ENCODE measurements at regions not wholly inside any gene's neighbourhood (a gene's known extent, or its start where the extent isn't known, plus 50 kb on each side); places are given as distances from the start of the nearest gene placed in this dataset.
A peak's percentile ranks its signal among the peaks of the same experiment; 100 is the strongest.

DNA sequence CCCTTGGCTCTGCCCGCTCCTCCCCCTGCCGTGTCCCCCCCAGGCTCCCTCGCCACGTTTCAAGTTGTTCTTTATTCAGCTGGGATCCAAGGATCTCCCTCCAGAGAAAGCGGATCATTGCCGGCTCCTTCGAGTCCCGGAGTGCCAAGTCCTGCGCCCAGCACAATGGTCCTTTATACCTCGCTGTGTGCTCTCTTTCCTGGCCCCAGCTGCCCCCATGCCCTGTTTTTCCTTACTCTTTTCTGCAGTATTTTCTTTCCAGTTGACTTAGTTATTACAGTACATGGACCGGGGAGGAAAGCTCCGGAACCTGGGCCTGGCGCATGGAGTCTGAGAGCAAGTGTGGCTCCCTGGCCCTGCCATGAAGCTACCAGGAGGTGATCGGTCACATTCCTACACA is 88.1 kb upstream of the KMT2C start:
- Histone ChIP-seq H2BK20ac (ENCODE audit: low read depth, low read length) (no peak overlapping the region), H3K79me1 (ENCODE audit: low read depth in 1 of 2, low read length in 2 of 2) (no peaks in the 10 kb centered on the region), H3K9me3 (ENCODE audit: control insufficient read depth, insufficient read depth, low read length) (peaks cover 3% of the 10 kb centered on the region), H3K36me3 (ENCODE audit: control insufficient read depth, insufficient read depth, low read length) (no peaks in the 10 kb centered on the region), H3K18ac (ENCODE audit: low read depth, low read length) (no peak overlapping the region), H4K8ac (ENCODE audit: low read depth in 2 of 2, low read length in 2 of 2) (no peak overlapping the region), H3K4me3 (ENCODE audit: insufficient read depth, low read depth, low read length) (no peak overlapping the region), H2AK9ac (replicated peaks; ENCODE audit: low read depth, low read length, poor library complexity) (no peak overlapping the region), H2AK5ac (ENCODE audit: low read depth, low read length) (no peak overlapping the region), H3K9me1 (ENCODE audit: insufficient read depth, low read length) (no peaks in the 10 kb centered on the region), H2BK120ac (ENCODE audit: low read depth, low read length) (no peak overlapping the region), H3K9ac (ENCODE audit: low read depth, low read length) (no peak overlapping the region), H4K91ac (ENCODE audit: insufficient read depth, low read depth, low read length) (no peak overlapping the region), H3K23ac (ENCODE audit: low read depth, low read length) (no peak overlapping the region), H3K4me1 (ENCODE audit: control insufficient read depth, insufficient read depth, low read length) (no peaks in the 10 kb centered on the region), H3K56ac (ENCODE audit: extremely low read depth, insufficient read depth, low read length) (no peak overlapping the region), H2BK15ac (ENCODE audit: low read depth, low read length) (no peak overlapping the region), H4K20me1 (ENCODE audit: insufficient read depth, low read length) (no peaks in the 10 kb centered on the region), H3K4me2 (ENCODE audit: low read depth, low read length) (no peak overlapping the region), H2AFZ (replicated peaks; ENCODE audit: low read length, poor library complexity) (peak overlapping the region; percentile 17), H3K4ac (ENCODE audit: low read depth, low read length) (no peak overlapping the region), H2BK5ac (ENCODE audit: low read depth, low read length, poor library complexity, severe bottlenecking) (no peak overlapping the region), H4K5ac (ENCODE audit: low read depth, low read length) (no peak overlapping the region), H3K27me3 (ENCODE audit: control insufficient read depth, insufficient read depth, low read length) (no peaks in the 10 kb centered on the region), H3K14ac (replicated peaks; ENCODE audit: low read depth, low read length) (no peak overlapping the region), H3K27ac (ENCODE audit: insufficient read depth, low read length) (no peak overlapping the region)
- intact Hi-C loops (cut with micrococcal nuclease) = no loop called here
- BruUV-seq (replicated peaks) = no TSS peak
- CTCF ChIA-PET = no interaction called here
- dilution Hi-C loops (cut with HindIII; ENCODE audit: low sequenced_read_pairs, unreplicated experiment) = no loop called here
- POLR2A ChIA-PET (ENCODE audit: unreplicated experiment) = interaction anchor here (0.5 kb wide), 1 partner anchor 24 kb away, joined by 5 read pairs; no protein-coding TSS in a partner anchor
- in situ Hi-C loops (cut with MboI; ENCODE audit: low sequenced_read_pairs) = no loop called here
- no peak for ATAC-seq (ENCODE audit: low read depth)
- TF ChIP-seq RCOR1 (IDR thresholded peaks at IDR 0.05; ENCODE audit: insufficient replicate concordance, low read length) (no peak), SMC3 (IDR thresholded peaks at IDR 0.05; ENCODE audit: low read depth, low read length) (no peak), BHLHE40 (IDR thresholded peaks at IDR 0.05; ENCODE audit: low read depth, low read length) (no peak), MXI1 (IDR thresholded peaks at IDR 0.05; ENCODE audit: borderline replicate concordance, low read depth, low read length) (no peak), NFE2L2 (IDR thresholded peaks at IDR 0.05; ENCODE audit: low read depth, low read length) (no peak), CHD1 (IDR thresholded peaks at IDR 0.05; ENCODE audit: low read depth, low read length) (no peak), RFX5 (IDR thresholded peaks at IDR 0.05; ENCODE audit: low read depth, low read length) (no peak), RAD21 (IDR thresholded peaks at IDR 0.05; ENCODE audit: low read length) (no peak), CEBPB (IDR thresholded peaks at IDR 0.05; ENCODE audit: low read depth, low read length) (no peak), POLR2A (IDR thresholded peaks at IDR 0.05; ENCODE audit: low read depth, low read length) (no peak), MAFK (IDR thresholded peaks at IDR 0.05; ENCODE audit: low read depth, low read length) (no peak)
- TF ChIP-seq, protein P1, sequence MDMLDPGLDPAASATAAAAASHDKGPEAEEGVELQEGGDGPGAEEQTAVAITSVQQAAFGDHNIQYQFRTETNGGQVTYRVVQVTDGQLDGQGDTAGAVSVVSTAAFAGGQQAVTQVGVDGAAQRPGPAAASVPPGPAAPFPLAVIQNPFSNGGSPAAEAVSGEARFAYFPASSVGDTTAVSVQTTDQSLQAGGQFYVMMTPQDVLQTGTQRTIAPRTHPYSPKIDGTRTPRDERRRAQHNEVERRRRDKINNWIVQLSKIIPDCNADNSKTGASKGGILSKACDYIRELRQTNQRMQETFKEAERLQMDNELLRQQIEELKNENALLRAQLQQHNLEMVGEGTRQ (IDR thresholded peaks at IDR 0.05; ENCODE audit: low read depth, low read length) = no peak
- TF ChIP-seq, protein P2, sequence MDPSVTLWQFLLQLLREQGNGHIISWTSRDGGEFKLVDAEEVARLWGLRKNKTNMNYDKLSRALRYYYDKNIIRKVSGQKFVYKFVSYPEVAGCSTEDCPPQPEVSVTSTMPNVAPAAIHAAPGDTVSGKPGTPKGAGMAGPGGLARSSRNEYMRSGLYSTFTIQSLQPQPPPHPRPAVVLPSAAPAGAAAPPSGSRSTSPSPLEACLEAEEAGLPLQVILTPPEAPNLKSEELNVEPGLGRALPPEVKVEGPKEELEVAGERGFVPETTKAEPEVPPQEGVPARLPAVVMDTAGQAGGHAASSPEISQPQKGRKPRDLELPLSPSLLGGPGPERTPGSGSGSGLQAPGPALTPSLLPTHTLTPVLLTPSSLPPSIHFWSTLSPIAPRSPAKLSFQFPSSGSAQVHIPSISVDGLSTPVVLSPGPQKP (IDR thresholded peaks at IDR 0.05; ENCODE audit: borderline replicate concordance, low read depth, low read length) = no peak
- WGBS, 2 experiments (ENCODE audit: extremely low coverage in 2 of 2, insufficient read length in 1 of 2) = 83% methylated on average over 4 of the region's 14 CpGs; no CpG with 5 or more reads in 1 of the 2 experiments
- no peak for DNase-seq
